GM23338 (cell line): ENCODE measurements at regions not wholly inside any gene's neighbourhood (a gene's known extent, or its start where the extent isn't known, plus 50 kb on each side); places are given as distances from the start of the nearest gene placed in this dataset.

ENCODE experiments used
- CREB1 ChIP-seq: fragments of 250-450 bp; sonication (Bioruptor Pico); IDR thresholded peaks from 2 replicates; pipeline ENCODE4 v1.5.0; 2020; ENCODE audit warnings: low read depth, mild to moderate bottlenecking, moderate library complexity
- ETS1 ChIP-seq: IDR thresholded peaks from 2 replicates; pipeline ENCODE4 v1.6.1; 2016; ENCODE audit warnings: antibody characterized with exemption
- EZH2 ChIP-seq: fragments of 200-600 bp; sonication (generic); IDR thresholded peaks from one replicate; pipeline ENCODE4 v1.8.0; 2017; ENCODE audit warnings: antibody characterized with exemption, mild to moderate bottlenecking, low read depth; ENCODE audit not compliant: unreplicated experiment
- EZH2phosphoT487 ChIP-seq: fragments of 200-600 bp; sonication (generic); IDR thresholded peaks from one replicate; pipeline ENCODE4 v1.8.1; 2018; ENCODE audit warnings: antibody characterized with exemption; ENCODE audit not compliant: unreplicated experiment
- JUNB ChIP-seq: IDR thresholded peaks from one replicate; pipeline ENCODE4 v1.6.1; 2016; ENCODE audit warnings: antibody characterized with exemption; ENCODE audit not compliant: unreplicated experiment
- NANOG ChIP-seq: IDR thresholded peaks from 2 replicates; pipeline ENCODE4 v1.6.1; 2016; ENCODE audit warnings: antibody characterized with exemption, borderline replicate concordance
- POLR2AphosphoS5 ChIP-seq: IDR thresholded peaks from 2 replicates; pipeline ENCODE4 v1.6.1; 2016; ENCODE audit warnings: antibody characterized with exemption, low read depth
- STAT1 ChIP-seq: IDR thresholded peaks from one replicate; pipeline ENCODE4 v1.6.1; 2016; ENCODE audit warnings: antibody characterized with exemption; ENCODE audit not compliant: unreplicated experiment
- ZNF114 ChIP-seq: fragments of 250-450 bp; sonication (Bioruptor Pico); IDR thresholded peaks from 2 replicates; pipeline ENCODE4 v1.5.0; 2020; ENCODE audit warnings: mild to moderate bottlenecking, moderate library complexity
- ZNF331 ChIP-seq: fragments of 250-450 bp; sonication (Bioruptor Pico); IDR thresholded peaks from 2 replicates; pipeline ENCODE4 v1.5.0; 2020; ENCODE audit warnings: low read depth, mild to moderate bottlenecking, moderate library complexity
- TF ChIP-seq, protein P1 (sequence below), 2 experiments: fragments of 200-600 bp in 1 of 2; sonication (generic) in 1 of 2; conservative IDR thresholded peaks; 2 replicates each; pipeline versions ENCODE4 v1.5.1 to v1.6.1; 2016 to 2017; ENCODE audit warnings: antibody characterized with exemption in 2 of 2, low read depth in 2 of 2, mild to moderate bottlenecking in 2 of 2, moderate library complexity in 1 of 2
- TF ChIP-seq, protein P2 (sequence below): IDR thresholded peaks from one replicate; pipeline ENCODE4 v1.6.1; 2018; ENCODE audit warnings: antibody characterized with exemption; ENCODE audit not compliant: unreplicated experiment
- TF ChIP-seq, protein P3 (sequence below): fragments of 250-450 bp; sonication (Bioruptor Pico); IDR thresholded peaks from 2 replicates; pipeline ENCODE4 v1.5.0; 2020; ENCODE audit warnings: mild to moderate bottlenecking, moderate library complexity

- TF ChIP-seq, protein P1, sequence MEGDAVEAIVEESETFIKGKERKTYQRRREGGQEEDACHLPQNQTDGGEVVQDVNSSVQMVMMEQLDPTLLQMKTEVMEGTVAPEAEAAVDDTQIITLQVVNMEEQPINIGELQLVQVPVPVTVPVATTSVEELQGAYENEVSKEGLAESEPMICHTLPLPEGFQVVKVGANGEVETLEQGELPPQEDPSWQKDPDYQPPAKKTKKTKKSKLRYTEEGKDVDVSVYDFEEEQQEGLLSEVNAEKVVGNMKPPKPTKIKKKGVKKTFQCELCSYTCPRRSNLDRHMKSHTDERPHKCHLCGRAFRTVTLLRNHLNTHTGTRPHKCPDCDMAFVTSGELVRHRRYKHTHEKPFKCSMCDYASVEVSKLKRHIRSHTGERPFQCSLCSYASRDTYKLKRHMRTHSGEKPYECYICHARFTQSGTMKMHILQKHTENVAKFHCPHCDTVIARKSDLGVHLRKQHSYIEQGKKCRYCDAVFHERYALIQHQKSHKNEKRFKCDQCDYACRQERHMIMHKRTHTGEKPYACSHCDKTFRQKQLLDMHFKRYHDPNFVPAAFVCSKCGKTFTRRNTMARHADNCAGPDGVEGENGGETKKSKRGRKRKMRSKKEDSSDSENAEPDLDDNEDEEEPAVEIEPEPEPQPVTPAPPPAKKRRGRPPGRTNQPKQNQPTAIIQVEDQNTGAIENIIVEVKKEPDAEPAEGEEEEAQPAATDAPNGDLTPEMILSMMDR (conservative IDR thresholded peaks at IDR 0.05; ENCODE audit: low read depth in 2 of 2) = no peak
- TF ChIP-seq, protein P2, sequence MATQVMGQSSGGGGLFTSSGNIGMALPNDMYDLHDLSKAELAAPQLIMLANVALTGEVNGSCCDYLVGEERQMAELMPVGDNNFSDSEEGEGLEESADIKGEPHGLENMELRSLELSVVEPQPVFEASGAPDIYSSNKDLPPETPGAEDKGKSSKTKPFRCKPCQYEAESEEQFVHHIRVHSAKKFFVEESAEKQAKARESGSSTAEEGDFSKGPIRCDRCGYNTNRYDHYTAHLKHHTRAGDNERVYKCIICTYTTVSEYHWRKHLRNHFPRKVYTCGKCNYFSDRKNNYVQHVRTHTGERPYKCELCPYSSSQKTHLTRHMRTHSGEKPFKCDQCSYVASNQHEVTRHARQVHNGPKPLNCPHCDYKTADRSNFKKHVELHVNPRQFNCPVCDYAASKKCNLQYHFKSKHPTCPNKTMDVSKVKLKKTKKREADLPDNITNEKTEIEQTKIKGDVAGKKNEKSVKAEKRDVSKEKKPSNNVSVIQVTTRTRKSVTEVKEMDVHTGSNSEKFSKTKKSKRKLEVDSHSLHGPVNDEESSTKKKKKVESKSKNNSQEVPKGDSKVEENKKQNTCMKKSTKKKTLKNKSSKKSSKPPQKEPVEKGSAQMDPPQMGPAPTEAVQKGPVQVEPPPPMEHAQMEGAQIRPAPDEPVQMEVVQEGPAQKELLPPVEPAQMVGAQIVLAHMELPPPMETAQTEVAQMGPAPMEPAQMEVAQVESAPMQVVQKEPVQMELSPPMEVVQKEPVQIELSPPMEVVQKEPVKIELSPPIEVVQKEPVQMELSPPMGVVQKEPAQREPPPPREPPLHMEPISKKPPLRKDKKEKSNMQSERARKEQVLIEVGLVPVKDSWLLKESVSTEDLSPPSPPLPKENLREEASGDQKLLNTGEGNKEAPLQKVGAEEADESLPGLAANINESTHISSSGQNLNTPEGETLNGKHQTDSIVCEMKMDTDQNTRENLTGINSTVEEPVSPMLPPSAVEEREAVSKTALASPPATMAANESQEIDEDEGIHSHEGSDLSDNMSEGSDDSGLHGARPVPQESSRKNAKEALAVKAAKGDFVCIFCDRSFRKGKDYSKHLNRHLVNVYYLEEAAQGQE = no peak
- no peak for TF ChIP-seq EZH2
- no peak for TF ChIP-seq POLR2AphosphoS5
- no peak for TF ChIP-seq STAT1
- no peak for TF ChIP-seq CREB1
- TF ChIP-seq JUNB = no peak
- no peak for TF ChIP-seq EZH2phosphoT487
- TF ChIP-seq ZNF114 (CRISPR knock-in tag) = no peak
- TF ChIP-seq NANOG = no peak
- TF ChIP-seq ETS1 = no peak
- no peak for TF ChIP-seq ZNF331
- TF ChIP-seq, protein P3, sequence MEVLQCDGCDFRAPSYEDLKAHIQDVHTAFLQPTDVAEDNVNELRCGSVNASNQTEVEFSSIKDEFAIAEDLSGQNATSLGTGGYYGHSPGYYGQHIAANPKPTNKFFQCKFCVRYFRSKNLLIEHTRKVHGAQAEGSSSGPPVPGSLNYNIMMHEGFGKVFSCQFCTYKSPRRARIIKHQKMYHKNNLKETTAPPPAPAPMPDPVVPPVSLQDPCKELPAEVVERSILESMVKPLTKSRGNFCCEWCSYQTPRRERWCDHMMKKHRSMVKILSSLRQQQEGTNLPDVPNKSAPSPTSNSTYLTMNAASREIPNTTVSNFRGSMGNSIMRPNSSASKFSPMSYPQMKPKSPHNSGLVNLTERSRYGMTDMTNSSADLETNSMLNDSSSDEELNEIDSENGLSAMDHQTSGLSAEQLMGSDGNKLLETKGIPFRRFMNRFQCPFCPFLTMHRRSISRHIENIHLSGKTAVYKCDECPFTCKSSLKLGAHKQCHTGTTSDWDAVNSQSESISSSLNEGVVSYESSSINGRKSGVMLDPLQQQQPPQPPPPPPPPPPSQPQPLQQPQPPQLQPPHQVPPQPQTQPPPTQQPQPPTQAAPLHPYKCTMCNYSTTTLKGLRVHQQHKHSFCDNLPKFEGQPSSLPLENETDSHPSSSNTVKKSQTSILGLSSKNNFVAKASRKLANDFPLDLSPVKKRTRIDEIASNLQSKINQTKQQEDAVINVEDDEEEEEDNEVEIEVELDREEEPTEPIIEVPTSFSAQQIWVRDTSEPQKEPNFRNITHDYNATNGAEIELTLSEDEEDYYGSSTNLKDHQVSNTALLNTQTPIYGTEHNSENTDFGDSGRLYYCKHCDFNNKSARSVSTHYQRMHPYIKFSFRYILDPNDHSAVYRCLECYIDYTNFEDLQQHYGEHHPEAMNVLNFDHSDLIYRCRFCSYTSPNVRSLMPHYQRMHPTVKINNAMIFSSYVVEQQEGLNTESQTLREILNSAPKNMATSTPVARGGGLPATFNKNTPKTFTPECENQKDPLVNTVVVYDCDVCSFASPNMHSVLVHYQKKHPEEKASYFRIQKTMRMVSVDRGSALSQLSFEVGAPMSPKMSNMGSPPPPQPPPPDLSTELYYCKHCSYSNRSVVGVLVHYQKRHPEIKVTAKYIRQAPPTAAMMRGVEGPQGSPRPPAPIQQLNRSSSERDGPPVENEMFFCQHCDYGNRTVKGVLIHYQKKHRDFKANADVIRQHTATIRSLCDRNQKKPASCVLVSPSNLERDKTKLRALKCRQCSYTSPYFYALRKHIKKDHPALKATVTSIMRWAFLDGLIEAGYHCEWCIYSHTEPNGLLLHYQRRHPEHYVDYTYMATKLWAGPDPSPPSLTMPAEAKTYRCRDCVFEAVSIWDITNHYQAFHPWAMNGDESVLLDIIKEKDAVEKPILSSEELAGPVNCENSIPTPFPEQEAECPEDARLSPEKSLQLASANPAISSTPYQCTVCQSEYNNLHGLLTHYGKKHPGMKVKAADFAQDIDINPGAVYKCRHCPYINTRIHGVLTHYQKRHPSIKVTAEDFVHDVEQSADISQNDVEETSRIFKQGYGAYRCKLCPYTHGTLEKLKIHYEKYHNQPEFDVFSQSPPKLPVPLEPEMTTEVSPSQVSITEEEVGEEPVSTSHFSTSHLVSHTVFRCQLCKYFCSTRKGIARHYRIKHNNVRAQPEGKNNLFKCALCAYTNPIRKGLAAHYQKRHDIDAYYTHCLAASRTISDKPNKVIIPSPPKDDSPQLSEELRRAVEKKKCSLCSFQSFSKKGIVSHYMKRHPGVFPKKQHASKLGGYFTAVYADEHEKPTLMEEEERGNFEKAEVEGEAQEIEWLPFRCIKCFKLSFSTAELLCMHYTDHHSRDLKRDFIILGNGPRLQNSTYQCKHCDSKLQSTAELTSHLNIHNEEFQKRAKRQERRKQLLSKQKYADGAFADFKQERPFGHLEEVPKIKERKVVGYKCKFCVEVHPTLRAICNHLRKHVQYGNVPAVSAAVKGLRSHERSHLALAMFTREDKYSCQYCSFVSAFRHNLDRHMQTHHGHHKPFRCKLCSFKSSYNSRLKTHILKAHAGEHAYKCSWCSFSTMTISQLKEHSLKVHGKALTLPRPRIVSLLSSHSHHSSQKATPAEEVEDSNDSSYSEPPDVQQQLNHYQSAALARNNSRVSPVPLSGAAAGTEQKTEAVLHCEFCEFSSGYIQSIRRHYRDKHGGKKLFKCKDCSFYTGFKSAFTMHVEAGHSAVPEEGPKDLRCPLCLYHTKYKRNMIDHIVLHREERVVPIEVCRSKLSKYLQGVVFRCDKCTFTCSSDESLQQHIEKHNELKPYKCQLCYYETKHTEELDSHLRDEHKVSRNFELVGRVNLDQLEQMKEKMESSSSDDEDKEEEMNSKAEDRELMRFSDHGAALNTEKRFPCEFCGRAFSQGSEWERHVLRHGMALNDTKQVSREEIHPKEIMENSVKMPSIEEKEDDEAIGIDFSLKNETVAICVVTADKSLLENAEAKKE (CRISPR knock-in tag) = no peak
Observed at GRCh38 chr14:97361958-97362357, 564.8 kb downstream of the VRK1 start.
